ENCODE measurements at regions not wholly inside any gene's neighbourhood (a gene's known extent, or its start where the extent isn't known, plus 50 kb on each side); places are given as distances from the start of the nearest gene placed in this dataset.

DNA sequence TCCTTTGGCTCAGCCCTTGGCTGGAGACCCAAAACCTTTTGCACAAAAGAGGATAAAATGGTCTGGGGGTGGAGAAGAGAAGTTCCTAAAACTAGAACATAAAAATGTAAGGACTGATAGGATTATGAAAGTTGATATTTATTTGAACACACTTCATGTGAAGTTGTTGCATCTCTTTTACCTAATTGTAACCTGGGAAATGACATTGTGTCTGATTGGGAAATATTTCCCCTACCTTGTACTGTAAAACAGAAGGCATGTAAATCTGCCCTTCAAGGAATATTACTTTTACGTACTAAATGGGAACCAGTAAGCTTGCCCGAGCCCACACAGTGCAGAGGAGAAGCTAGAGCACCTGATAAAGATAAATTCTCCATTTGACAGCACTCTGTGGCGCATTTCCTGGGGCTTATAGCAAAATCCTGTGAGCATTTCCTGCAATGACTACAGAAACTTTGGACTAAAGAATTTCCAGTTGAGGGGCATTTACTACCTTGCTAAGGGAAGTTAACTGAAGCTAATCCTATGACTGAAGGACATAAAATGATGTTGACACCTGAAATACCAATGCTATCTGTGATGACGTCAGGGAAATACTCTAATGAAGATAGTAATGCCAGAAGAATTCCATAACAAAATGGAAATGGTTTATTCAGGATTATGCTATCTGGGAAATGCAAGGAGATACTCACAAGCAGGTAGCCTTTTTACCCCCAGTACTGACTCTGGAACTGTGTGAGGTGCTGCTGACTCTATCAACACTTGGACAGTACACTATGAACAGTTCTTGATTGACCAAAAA, 78.3 kb upstream of the LIFR start:
- H3K9me3 Mint-ChIP-seq, result peaks cover 2% of the 10 kb centered on the region
- peaks cover 10 to 11% of the 10 kb centered on the region in 2 experiments for H3K9me3 ChIP-seq (ENCODE audit: control insufficient read depth in 1 of 2, insufficient read depth in 1 of 2, low read length in 2 of 2)
- ChIA-PET CTCF (no interaction called here), POLR2A (no interaction called here)
- no peak overlapping the region for H3K27ac Mint-ChIP-seq
- H3K36me3 Mint-ChIP-seq (ENCODE audit: low read depth), result no peaks in the 10 kb centered on the region
- H3K4me1 Mint-ChIP-seq (ENCODE audit: low read depth), result no peaks in the 10 kb centered on the region
- no peaks in the 10 kb centered on the region for H3K4me1 ChIP-seq (ENCODE audit: insufficient read depth, low read length)
- no peak overlapping the region for H3K4me3 Mint-ChIP-seq
- H3K4me3 ChIP-seq (ENCODE audit: low read length), result no peak overlapping the region
- peaks cover 32% of the 10 kb centered on the region for H3K27me3 Mint-ChIP-seq
- no peak overlapping the region for H3K27ac ChIP-seq (ENCODE audit: low read depth in 1 of 2, low read length in 2 of 2)
- TF ChIP-seq, protein P1, sequence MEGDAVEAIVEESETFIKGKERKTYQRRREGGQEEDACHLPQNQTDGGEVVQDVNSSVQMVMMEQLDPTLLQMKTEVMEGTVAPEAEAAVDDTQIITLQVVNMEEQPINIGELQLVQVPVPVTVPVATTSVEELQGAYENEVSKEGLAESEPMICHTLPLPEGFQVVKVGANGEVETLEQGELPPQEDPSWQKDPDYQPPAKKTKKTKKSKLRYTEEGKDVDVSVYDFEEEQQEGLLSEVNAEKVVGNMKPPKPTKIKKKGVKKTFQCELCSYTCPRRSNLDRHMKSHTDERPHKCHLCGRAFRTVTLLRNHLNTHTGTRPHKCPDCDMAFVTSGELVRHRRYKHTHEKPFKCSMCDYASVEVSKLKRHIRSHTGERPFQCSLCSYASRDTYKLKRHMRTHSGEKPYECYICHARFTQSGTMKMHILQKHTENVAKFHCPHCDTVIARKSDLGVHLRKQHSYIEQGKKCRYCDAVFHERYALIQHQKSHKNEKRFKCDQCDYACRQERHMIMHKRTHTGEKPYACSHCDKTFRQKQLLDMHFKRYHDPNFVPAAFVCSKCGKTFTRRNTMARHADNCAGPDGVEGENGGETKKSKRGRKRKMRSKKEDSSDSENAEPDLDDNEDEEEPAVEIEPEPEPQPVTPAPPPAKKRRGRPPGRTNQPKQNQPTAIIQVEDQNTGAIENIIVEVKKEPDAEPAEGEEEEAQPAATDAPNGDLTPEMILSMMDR (IDR thresholded peaks at IDR 0.05), result no peak
- ATAC-seq (ENCODE audit: poor library complexity) (no peak), DNase-seq (no peak)
- peaks cover 0 to 4% of the 10 kb centered on the region in 2 experiments for H3K27me3 ChIP-seq (ENCODE audit: control insufficient read depth in 1 of 2, insufficient read depth in 2 of 2, low read length in 2 of 2)
- intact Hi-C loops (cut with DNase I, micrococcal nuclease), result no loop called here
- no peaks in the 10 kb centered on the region for H3K36me3 ChIP-seq (ENCODE audit: insufficient read depth, low read length)

DNA sequence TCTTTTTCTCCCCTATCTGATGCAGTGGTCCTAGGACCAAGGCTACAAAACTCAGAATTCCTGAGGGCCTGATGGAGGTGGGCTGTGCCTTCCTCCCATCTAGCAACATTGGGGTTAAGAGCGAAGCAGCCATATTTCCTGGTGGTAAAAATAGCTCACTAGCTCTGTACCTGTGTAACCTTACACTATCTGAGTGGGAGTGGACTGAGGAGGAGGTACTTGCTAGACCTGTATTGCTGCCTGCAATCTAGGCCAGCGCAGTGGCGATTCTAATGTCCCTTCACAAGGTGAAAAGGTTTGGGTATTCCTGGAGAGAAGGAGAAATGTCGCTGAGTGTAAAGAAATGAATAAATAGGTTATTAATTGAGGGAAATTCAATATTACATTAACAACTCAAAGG, 80.2 kb upstream of the LIFR start:
- ATAC-seq (ENCODE audit: poor library complexity), result no peak
- Mint-ChIP-seq H3K27ac (no peak overlapping the region), H3K9me3 (peaks cover 2% of the 10 kb centered on the region), H3K27me3 (peaks cover 36% of the 10 kb centered on the region), H3K4me1 (ENCODE audit: low read depth) (no peaks in the 10 kb centered on the region), H3K4me3 (no peak overlapping the region), H3K36me3 (ENCODE audit: low read depth) (no peaks in the 10 kb centered on the region)
- Histone ChIP-seq H3K4me3 (ENCODE audit: low read length) (no peak overlapping the region), H3K9me3 (ENCODE audit: control insufficient read depth in 1 of 2, insufficient read depth in 1 of 2, low read length in 2 of 2) (peaks cover 10 to 11% of the 10 kb centered on the region in 2 experiments), H3K36me3 (ENCODE audit: insufficient read depth, low read length) (no peaks in the 10 kb centered on the region), H3K4me1 (ENCODE audit: insufficient read depth, low read length) (no peaks in the 10 kb centered on the region), H3K27me3 (ENCODE audit: control insufficient read depth in 1 of 2, insufficient read depth in 2 of 2, low read length in 2 of 2) (peaks cover 0 to 4% of the 10 kb centered on the region in 2 experiments), H3K27ac (ENCODE audit: low read depth in 1 of 2, low read length in 2 of 2) (no peak overlapping the region)
- ChIA-PET POLR2A (no interaction called here), CTCF (no interaction called here)
- intact Hi-C loops (cut with DNase I, micrococcal nuclease), result no loop called here
- TF ChIP-seq, protein P1 (IDR thresholded peaks at IDR 0.05), result no peak
- no peak for DNase-seq

DNA sequence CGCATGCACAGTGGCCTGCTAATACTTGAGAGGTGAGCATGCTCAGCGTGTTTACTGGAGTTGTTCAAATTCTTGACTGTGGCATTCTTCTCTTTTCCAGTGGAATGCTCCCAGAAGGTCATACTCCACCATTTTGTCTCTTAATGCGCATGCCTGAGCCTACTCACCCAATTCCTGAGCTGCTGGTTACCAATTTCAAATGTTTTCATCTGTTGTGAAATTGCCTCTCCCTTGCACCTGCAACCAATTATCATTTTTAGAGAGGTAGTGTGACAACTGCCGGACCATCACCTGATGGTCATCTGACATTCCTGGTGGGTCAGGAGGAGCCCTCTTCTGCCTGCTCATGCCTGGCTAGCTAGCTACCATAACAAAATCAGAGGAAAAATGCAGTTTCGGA, 82.2 kb upstream of the LIFR start:
- Histone ChIP-seq H3K4me1 (ENCODE audit: insufficient read depth, low read length) (no peaks in the 10 kb centered on the region), H3K27ac (ENCODE audit: low read depth in 1 of 2, low read length in 2 of 2) (no peak overlapping the region), H3K9me3 (ENCODE audit: control insufficient read depth in 1 of 2, insufficient read depth in 1 of 2, low read length in 2 of 2) (peaks cover 0 to 10% of the 10 kb centered on the region in 2 experiments), H3K27me3 (ENCODE audit: control insufficient read depth in 1 of 2, insufficient read depth in 2 of 2, low read length in 2 of 2) (peaks cover 0 to 4% of the 10 kb centered on the region in 2 experiments), H3K4me3 (ENCODE audit: low read length) (no peak overlapping the region), H3K36me3 (ENCODE audit: insufficient read depth, low read length) (no peaks in the 10 kb centered on the region)
- Mint-ChIP-seq H3K4me1 (ENCODE audit: low read depth) (no peaks in the 10 kb centered on the region), H3K36me3 (ENCODE audit: low read depth) (no peaks in the 10 kb centered on the region), H3K27me3 (peaks cover 21% of the 10 kb centered on the region), H3K9me3 (peaks cover 2% of the 10 kb centered on the region), H3K4me3 (no peak overlapping the region), H3K27ac (no peak overlapping the region)
- DNase-seq (no peak), ATAC-seq (ENCODE audit: poor library complexity) (no peak)
- intact Hi-C loops (cut with DNase I, micrococcal nuclease), result no loop called here
- TF ChIP-seq, protein P1 (IDR thresholded peaks at IDR 0.05), result no peak
- ChIA-PET POLR2A (no interaction called here), CTCF (no interaction called here)

All from CD4-positive, alpha-beta T cell (primary cell).